Stomach (tissue), 8 donors: ENCODE measurements at regions not wholly inside any gene's neighbourhood (a gene's known extent, or its start where the extent isn't known, plus 50 kb on each side); places are given as distances from the start of the nearest gene placed in this dataset.

Experiments
- DNase-seq, 2 donors: peaks; one replicate each; pipeline versions ENCODE4 v3.0.0 to v3.0.0-alpha.2; 2013 to 2019
- H3K27ac ChIP-seq, 5 donors: fragments of 200-600 bp in 4 of 5; sonication (generic) in 4 of 5; one replicate each; pipeline ENCODE4 v1.5.1; 2013 to 2019; ENCODE audit warnings: mild to moderate bottlenecking in 1 of 5, moderate library complexity in 1 of 5
- H3K27me3 ChIP-seq, 3 donors: fragments of 200-600 bp; sonication (generic); one replicate each; pipeline ENCODE4 v1.5.1; 2017 to 2019; ENCODE audit warnings: mixed run types in 1 of 3
- H3K36me3 ChIP-seq, 4 donors: fragments of 200-600 bp; sonication (generic); 1 replicate in 3 of 4; 2 replicates in 1 of 4; pipeline ENCODE4 v1.5.1; 2016 to 2019
- H3K4me1 ChIP-seq, 4 donors: fragments of 200-600 bp; sonication (generic); one replicate each; pipeline ENCODE4 v1.5.1; 2016 to 2019
- H3K4me3 ChIP-seq, 4 donors: fragments of 200-600 bp; sonication (generic) in 3 of 4; one replicate each; pipeline ENCODE4 v1.5.1; 2016 to 2019; ENCODE audit warnings: mild to moderate bottlenecking in 1 of 4
- H3K9me3 ChIP-seq, 4 donors: fragments of 200-600 bp; sonication (generic); one replicate each; pipeline ENCODE4 v1.5.1; 2016 to 2019
- CTCF ChIP-seq, 7 experiments: fragments of 450-650 bp in 4 of 7; fragments of 200-600 bp in 3 of 7; sonication (generic) in 3 of 7; IDR thresholded peaks; one replicate each; pipeline ENCODE4 v1.5.1; 2016 to 2019; ENCODE audit warnings: antibody characterized with exemption in 7 of 7, control low read depth in 2 of 7, mild to moderate bottlenecking in 1 of 7
- EP300 ChIP-seq: sonication (generic); formaldehyde crosslinking; IDR thresholded peaks from one replicate; pipeline ENCODE4 v1.6.1; 2017; ENCODE audit warnings: antibody characterized with exemption
- POLR2A ChIP-seq, 4 donors: fragments of 450-650 bp; IDR thresholded peaks; one replicate each; pipeline ENCODE4 v1.6.1; 2016; ENCODE audit warnings: antibody characterized with exemption in 4 of 4, control low read depth in 2 of 4, mild to moderate bottlenecking in 1 of 4, moderate library complexity in 1 of 4
- POLR2AphosphoS5 ChIP-seq, 3 donors: sonication (generic); formaldehyde crosslinking; IDR thresholded peaks; one replicate each; pipeline ENCODE4 v1.6.1; 2016; ENCODE audit warnings: antibody characterized with exemption in 3 of 3
- WGBS, 5 donors: extraction: QIAGEN DNeasy Blood & Tissue Kit in 3 of 5; methylation state at CpG; one replicate each; pipeline versions ENCODE4 v1.1.5 to v1.1.7; 2013 to 2018; 5-methylcytosine and 5-hydroxymethylcytosine counted together
- intact Hi-C: fragments of 100-400 bp; cut with DNase I; formaldehyde crosslinking; loops from one replicate; pipeline ENCODE4 v1.15.1; 2023; ENCODE audit warnings: low total_unique reads
- donor health status: healthy with polysubstance abuse.
- donor health status: Bipolar disorder and iron deficiency.
- donor health status: healthy.

DNA sequence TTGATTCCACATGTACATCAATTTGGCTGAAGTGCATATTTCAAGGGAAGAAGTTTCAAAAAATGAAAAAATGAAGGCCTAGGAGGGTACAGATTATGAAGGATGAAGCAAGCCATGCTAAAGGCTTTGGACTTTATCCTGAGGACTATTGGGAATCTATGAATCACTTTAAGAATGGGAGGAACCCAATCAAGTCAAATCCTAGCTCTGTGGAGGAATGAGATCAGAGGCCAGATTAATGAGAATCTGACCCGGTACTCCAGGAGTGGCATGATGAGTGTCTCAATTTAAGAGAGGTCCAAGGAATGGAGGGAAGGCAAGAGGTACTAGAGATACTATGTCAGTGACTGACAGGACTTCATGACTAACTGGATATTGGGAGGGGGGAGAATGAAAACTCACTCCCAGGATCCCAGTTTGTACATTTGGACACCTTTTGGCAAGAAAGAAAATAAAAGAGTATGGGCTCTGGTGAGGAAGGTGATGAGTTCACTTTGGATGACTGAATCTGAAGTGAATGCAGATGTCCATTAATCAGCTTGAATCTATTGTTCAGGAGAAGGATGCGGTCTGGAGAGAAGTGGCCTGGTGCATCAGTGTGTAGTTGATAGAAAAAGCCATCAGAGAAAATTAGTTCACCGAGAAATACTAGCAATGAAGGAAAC lies 349.0 kb downstream of the EFNB2 start:
- no peaks in the 10 kb centered on the region for H3K9me3 ChIP-seq
- no peaks in the 10 kb centered on the region for H3K27me3 ChIP-seq
- H3K27ac ChIP-seq = no peak overlapping the region
- no peak for TF ChIP-seq POLR2A (IDR thresholded peaks at IDR 0.05)
- no peak for TF ChIP-seq POLR2AphosphoS5 (IDR thresholded peaks at IDR 0.05)
- no peak overlapping the region for H3K4me3 ChIP-seq
- no peaks in the 10 kb centered on the region for H3K36me3 ChIP-seq
- no peak for DNase-seq
- H3K4me1 ChIP-seq = no peaks in the 10 kb centered on the region
- 78 to 95% (median 91%) methylated on average over 3 of the region's 3 CpGs for WGBS, 5 donors
- intact Hi-C loops = no loop called here

DNA sequence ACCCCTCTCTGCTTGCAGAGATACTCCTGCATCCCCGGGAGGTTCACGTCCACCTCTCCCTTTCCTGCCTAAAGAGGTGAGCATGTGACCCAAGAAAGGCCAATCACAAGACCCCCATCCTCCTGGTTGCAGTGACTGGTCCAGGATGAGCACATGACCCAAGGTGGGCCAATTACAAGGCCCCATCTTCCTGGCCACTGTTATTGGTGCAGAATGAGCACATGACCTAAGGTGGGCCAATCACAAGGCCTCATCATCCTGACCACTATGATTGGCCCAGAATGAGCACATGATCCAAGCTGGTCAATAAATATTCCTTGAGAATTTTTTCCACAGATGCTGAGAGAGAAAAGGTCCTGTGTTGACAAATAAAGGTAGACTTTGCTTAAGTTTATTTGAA lies 350.7 kb downstream of the EFNB2 start:
- 91 to 96% (median 94%) methylated on average over 2 of the region's 2 CpGs for WGBS, 5 donors
- peaks cover 0 to 6% (median under 1%) of the 10 kb centered on the region in 4 donors for H3K9me3 ChIP-seq
- intact Hi-C loops = no loop called here

GRCh38 chr13:106183410-106184065 lies 351.9 kb downstream of the EFNB2 start:
- Histone ChIP-seq H3K36me3 (no peaks in the 10 kb centered on the region), H3K4me3 (no peak overlapping the region), H3K4me1 (no peaks in the 10 kb centered on the region), H3K27me3 (no peaks in the 10 kb centered on the region), H3K9me3 (peaks cover 0 to 6% (median 1%) of the 10 kb centered on the region in 4 donors), H3K27ac (no peak overlapping the region)
- peak in 1 of 2 donors; percentile 62 for DNase-seq
- 77 to 91% (median 86%) methylated on average over 16 of the region's 16 CpGs for WGBS, 5 donors
- intact Hi-C loops = no loop called here
- TF ChIP-seq POLR2AphosphoS5 (IDR thresholded peaks at IDR 0.05) (no peak), EP300 (no peak), CTCF (IDR thresholded peaks at IDR 0.05) (no peak), POLR2A (IDR thresholded peaks at IDR 0.05) (no peak)

More for the DNA sequence above, 350.7 kb downstream of the EFNB2 start:
- DNase-seq = no peak
- Histone ChIP-seq H3K36me3 (no peaks in the 10 kb centered on the region), H3K4me3 (no peak overlapping the region), H3K4me1 (no peaks in the 10 kb centered on the region), H3K27me3 (no peaks in the 10 kb centered on the region), H3K27ac (no peak overlapping the region)
- TF ChIP-seq POLR2AphosphoS5 (IDR thresholded peaks at IDR 0.05) (no peak), POLR2A (IDR thresholded peaks at IDR 0.05) (no peak), EP300 (no peak), CTCF (IDR thresholded peaks at IDR 0.05) (no peak)

DNA sequence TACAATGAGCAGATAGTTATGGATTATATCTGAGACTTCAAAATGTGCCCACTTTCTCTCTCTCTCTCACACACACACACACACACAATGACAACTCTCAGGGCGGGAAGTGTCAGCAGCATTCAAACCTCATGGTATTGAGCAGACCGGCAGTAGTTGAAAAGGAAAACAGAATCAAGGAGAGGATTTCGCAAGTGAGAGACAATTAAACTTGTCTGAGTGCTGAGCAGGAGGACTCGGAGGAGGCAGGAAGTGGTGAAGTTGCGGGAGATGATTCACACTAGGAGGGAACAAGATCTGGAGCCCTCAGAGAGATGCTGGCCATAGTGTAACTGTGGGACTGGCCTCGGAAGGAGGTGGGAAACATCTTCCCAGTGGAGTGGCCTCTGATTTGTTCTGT lies 353.1 kb downstream of the EFNB2 start:
- Histone ChIP-seq H3K4me3 (no peak overlapping the region), H3K27me3 (no peaks in the 10 kb centered on the region), H3K36me3 (no peaks in the 10 kb centered on the region), H3K9me3 (peaks cover 0 to 6% (median 1%) of the 10 kb centered on the region in 4 donors), H3K27ac (no peak overlapping the region), H3K4me1 (no peaks in the 10 kb centered on the region)
- no peak for DNase-seq
- 71 to 83% (median 79%) methylated on average over 6 of the region's 6 CpGs for WGBS, 5 donors
- TF ChIP-seq POLR2A (IDR thresholded peaks at IDR 0.05) = no peak
- no peak for TF ChIP-seq POLR2AphosphoS5 (IDR thresholded peaks at IDR 0.05)
- TF ChIP-seq EP300 = no peak
- TF ChIP-seq CTCF (IDR thresholded peaks at IDR 0.05) = no peak
- intact Hi-C loops = no loop called here

DNA sequence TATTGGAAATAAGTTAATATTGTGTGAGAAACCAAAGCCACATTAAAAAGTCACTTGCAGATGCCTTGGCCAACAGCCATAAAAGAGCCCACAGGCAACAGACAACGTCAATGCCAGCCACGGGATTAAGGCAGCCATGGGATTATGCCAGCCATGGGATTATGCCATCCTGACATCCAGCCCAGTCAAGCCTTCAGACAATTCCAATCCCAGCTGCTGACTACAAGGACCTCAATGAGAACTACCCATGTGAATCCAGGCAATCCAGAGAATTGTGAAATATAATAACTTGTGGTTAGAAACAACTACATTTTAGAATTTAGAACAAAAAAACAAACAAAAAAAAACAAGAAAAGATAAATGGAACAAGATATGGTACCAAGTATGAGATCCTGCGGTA lies 356.6 kb downstream of the EFNB2 start:
- Histone ChIP-seq H3K27me3 (no peaks in the 10 kb centered on the region), H3K4me1 (no peaks in the 10 kb centered on the region)
- WGBS, 5 donors = 55 to 92% (median 83%) methylated on average over 3 of the region's 3 CpGs

More for the DNA sequence above, 356.6 kb downstream of the EFNB2 start:
- no peak for DNase-seq
- peaks cover 0 to 6% (median 1%) of the 10 kb centered on the region in 4 donors for H3K9me3 ChIP-seq
- intact Hi-C loops = no loop called here
- no peaks in the 10 kb centered on the region for H3K36me3 ChIP-seq
- no peak overlapping the region for H3K27ac ChIP-seq
- TF ChIP-seq EP300 (no peak), POLR2A (IDR thresholded peaks at IDR 0.05) (no peak), CTCF (IDR thresholded peaks at IDR 0.05) (no peak), POLR2AphosphoS5 (IDR thresholded peaks at IDR 0.05) (no peak)
- no peak overlapping the region for H3K4me3 ChIP-seq
